GM19240 (cell line): ENCODE measurements at regions not wholly inside any gene's neighbourhood (a gene's known extent, or its start where the extent isn't known, plus 50 kb on each side); places are given as distances from the start of the nearest gene placed in this dataset.

ENCODE experiments used
- DNase-seq: peaks from one replicate; pipeline ENCODE4 v3.0.0; 2011; ENCODE audit warnings: low spot score; ENCODE audit not compliant: insufficient read length

DNA sequence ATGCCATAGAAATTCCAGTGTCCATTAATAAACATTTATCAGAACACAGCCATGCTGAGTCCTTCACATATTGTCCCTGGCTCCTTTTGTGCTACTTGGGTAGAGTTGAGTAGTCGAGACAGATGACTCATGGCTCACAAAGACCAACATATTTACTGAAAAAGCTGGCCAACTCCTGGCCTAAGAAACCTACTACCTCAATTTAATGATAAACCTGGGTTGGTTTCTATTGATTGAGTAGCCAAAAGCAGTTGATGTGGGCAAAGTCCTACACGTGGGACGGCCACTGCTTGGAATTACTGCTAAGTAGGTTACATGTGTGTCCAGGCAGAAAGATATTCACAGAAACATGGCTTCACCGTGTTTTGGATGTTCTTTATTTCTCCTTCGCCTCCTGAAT, 402.2 kb downstream of the NR2F2 start:
- no peak for DNase-seq

DNA sequence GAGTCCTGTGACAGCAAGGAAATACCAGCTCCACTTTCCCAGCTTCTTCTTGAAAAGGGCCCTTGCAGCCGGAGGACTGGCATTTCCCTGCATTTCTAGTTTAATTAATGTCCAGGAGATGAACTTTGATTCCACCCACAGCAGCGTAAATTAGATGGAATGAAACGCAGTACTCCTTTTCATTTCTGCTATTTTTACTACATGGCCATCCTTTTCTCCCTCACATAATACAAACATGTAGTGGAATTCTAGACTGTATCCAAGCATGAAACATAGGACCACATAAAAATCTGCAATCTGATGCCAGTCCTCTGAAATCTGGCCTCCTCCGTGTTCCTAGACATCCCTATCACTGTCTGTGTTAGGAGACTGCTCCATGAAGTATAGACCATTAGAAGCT, 403.2 kb downstream of the NR2F2 start:
- DNase-seq: no peak

- no peak for DNase-seq
Measured at GRCh38 chr15:96735632-96736240, 405.2 kb downstream of the NR2F2 start.

GRCh38 chr15:96736384-96736783, 405.9 kb downstream of the NR2F2 start:
- DNase-seq: no peak

GRCh38 chr15:96737408-96737807, 406.9 kb downstream of the NR2F2 start:
- DNase-seq: no peak

GRCh38 chr15:96746665-96747064, 416.2 kb downstream of the NR2F2 start:
- no peak for DNase-seq

- DNase-seq: no peak
Measured at GRCh38 chr15:96747291-96747690, 416.8 kb downstream of the NR2F2 start.

DNA sequence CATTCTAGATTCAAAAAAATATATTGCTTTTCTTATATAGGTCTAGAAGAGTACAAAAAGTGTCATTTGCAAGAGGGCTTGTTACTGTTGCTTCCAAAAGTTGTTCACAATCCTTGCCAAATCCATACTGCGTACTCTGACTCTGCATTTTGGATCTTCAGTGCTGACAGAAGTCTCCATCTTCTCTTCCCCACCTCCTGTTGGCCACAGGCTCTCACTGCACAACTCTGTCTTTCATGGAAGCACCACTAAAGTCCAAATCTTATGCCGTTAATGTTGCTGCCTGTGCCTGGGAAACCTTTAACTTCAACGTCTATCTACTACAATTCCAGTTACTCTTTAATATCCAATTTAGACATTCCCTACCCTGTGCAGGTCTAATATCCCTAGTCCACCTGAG, 419.9 kb downstream of the NR2F2 start:
- no peak for DNase-seq

DNA sequence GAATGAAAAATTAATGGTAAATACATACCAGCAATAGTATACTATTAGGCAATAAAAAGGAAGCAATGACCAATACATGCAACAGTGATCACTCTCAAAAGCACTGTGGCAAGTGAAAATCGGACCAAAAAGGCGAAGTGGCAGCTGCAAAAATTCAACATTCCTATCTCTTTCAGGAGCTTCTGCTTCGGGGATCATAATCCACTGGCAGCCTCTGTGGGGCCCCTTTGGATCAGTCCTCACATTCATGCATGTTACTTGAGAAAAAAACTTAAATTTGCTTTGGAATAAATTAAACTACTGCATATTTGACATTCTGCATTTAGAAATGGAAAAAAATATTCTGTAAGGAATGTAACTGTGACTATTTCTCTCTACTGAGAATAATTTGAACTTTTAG, 425.6 kb downstream of the NR2F2 start:
- DNase-seq: no peak

DNA sequence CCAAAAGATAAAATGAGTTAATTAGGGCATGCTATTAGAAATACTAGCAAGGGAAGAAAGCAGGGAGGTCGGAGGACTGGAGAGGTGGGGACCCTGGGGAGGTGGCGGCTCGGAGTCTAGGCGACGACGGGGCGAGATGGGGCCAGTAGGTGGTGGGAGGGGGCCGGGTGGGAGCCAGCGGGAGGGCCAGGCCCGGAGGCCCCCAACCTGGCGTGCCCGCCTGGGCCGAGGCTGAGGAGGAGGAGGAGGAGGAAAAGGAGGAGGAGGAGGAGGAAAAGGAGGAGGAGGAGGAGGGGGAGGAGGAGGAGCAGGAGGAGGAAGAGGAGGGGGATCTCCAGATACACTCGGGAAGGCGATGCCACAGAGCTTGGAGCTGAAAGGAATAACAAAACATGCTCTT, 426.2 kb downstream of the NR2F2 start:
- no peak for DNase-seq

DNA sequence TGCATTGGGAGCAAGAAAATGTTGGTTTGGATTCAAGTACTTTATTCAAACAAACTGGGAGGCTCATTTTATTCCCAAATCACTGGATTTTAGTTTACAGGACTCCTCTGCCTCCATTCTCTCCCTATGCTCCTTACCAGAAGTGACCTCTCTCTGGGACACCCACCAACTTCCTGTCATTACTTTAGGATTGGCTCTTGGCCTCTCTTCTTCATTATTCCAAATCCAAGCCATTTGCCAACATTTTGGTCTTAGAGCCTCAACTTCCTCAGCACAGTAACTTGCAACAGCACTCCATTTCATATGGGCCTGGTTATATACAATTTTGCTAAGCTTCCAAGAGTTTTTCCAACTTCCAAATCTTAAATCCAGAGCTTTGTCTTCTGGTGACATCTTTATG, 432.1 kb downstream of the NR2F2 start:
- no peak for DNase-seq

DNA sequence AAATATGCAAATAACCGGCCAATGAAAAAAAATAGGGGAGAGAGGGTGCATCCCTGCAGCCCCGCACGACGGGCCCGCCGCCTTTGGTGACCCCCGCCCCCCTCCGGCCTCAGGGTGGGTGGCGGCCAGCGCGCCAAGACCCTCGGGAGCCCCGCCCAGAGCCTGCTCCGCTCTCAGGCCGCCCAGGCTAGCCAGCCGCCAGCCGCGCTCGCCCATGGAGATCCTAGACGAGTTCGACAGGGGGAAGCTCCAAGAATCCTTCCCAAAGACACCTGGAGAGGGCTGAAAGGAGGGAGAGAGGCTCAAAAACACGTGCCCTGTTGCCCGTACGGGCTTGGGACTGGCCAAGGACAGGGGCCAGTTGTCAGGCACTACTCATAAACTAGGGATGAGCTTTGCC, 434.0 kb downstream of the NR2F2 start:
- DNase-seq: no peak

- DNase-seq: no peak
Measured at GRCh38 chr15:96764946-96765345, 434.4 kb downstream of the NR2F2 start.

DNA sequence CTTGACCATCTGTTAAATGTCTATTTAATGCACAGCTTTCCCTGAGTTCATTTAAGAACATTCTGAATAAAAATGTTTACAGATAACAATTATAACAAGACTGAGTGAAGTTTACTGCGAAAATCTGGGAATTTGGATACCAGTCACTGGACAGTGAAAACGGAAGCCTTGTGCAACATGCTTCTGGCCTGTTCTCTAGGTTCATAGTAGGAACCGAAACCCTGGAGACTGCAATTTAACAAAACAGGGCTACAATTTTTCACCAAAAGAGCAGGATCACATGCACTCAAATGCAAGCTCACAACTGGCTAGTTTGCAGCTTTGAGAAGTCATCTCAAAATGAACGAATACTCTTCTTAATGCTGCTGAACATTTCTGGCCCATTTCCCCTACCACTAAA, 435.9 kb downstream of the NR2F2 start:
- no peak for DNase-seq

GRCh38 chr15:96767703-96768434, 437.4 kb downstream of the NR2F2 start:
- no peak for DNase-seq

- no peak for DNase-seq
Measured at GRCh38 chr15:96768435-96768789, 437.9 kb downstream of the NR2F2 start.

- no peak for DNase-seq
Measured at GRCh38 chr15:96771035-96771434, 440.5 kb downstream of the NR2F2 start.

GRCh38 chr15:96774216-96774615, 443.7 kb downstream of the NR2F2 start:
- DNase-seq: no peak

DNA sequence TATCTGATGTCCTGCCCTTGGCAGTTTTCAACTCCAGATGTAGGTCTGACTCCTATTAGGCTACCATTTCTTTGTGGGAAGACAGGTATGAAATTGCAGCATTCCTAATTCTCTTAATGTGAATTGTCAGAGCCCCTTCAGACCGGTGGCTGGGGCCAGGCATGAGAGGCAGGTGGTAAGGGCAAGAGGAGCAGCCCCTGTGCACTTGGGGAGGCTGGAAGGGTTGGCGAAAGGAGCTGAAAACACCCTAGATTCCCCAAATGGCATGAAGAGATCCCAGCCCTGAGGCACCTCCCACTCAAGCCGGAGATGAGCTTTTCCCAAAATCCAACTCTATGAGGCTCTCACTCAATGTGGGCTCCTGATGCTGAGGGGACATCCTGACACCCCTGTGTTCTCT, 453.2 kb downstream of the NR2F2 start:
- no peak for DNase-seq

DNA sequence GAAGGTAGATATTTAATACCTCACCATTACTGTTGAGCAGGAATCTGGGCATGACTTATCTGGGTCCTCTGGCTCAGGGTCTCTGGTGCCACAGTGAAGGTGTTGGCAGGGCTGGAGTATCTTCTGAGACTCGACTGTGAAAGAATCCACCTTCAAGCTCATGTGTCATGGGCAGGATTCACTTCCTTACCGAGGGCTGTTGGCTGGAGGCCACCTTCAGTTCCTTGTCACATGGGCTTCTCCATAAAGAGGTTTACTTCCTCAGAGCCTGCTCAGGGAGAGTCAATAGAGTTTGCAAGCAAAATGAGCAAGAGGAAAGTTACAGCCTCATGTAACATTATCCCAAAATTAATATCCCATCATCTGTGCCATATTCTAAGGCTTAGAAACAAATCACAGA, 459.5 kb downstream of the NR2F2 start:
- DNase-seq: no peak

DNA sequence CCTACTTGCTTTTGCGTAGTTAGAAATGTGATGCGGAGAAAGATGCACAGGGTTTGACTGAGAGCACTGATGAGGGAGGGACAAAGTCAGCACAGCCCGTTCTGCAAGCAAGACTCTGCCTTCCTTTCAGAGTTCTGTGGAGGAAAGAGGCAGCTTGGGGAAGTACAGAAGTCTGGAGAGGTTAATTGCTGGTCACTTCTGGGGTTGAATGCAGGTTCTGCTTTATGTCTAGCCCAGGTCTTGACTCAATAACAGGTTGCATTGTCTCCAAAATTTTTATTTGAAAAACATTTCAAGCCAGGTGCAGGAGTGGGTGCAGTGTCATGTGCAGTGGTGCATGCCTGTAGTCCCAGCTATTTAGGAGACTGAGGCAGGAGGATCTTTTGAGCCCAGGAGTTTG, 461.7 kb downstream of the NR2F2 start:
- no peak for DNase-seq

DNA sequence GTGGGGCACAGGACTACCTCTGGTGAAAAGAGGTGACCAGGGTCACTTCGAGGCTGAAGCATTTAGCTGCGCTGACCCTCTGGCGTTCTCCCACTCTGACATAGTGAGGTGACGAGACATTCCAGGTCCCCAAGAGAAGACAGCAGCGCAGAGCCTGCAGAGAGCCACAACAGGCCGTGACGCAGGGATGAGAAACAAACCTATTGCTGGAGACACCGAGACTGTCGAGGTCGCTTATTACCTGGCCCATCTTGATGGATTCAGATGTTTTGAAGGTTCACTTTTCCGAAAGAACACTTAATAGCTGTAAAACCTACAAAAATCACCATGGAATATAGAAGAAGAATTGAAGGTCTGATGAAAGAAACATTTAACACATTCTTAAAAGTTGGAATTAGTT, 466.3 kb downstream of the NR2F2 start:
- no peak for DNase-seq

DNA sequence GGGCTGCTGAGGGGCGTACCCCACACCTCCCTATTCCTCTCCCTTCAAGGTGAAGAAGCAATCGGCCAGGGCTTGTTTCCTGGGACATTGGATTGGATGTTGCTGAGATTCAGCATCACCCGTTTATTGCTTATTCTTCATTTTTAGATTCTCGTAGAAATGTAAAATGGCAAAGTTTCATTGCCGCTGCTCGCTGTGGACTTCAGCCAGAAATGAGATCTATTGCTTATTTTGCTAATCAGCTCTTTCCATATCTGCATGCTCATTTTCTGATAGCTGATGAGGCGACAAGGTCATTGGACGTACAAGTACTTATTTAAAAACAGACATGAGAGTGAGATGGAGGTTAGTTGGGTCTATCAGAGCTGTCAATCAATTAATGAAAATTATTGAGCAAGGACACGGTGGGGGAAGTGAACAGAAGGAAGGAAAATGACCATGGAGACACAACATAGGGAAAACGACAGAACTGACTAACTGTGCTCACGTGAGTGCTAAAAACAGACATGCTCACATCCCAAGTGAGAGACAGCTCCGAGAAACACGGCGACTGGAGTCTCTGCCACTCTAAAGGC, 471.2 kb downstream of the NR2F2 start:
- DNase-seq: no peak
